ENCODE measurements at regions not wholly inside any gene's neighbourhood (a gene's known extent, or its start where the extent isn't known, plus 50 kb on each side); places are given as distances from the start of the nearest gene placed in this dataset.

DNA sequence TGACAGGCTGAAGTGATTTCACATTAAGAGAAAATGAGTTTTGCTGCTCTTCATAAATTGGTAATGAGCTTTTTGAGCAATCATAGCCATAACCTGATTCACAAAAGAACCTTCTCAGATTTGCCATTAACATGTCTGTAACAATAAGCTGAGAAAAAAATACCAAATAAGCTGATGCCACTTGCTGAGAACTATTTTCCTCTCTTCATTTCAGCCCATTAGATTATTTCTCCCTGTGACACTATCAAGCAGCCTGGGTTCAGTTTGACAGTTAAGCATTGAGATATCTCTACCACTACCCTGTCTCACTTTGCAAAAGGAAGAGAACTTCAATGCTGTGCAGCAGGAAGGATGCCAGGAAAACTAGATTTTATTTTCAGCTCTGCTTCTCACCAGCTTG is 673.9 kb downstream of the TRIB2 start:
- no peaks in the 10 kb centered on the region for H3K27me3 Mint-ChIP-seq (ENCODE audit: low read depth)
- POLR2A ChIA-PET: no interaction called here
- H3K4me3 Mint-ChIP-seq: no peak overlapping the region

DNA sequence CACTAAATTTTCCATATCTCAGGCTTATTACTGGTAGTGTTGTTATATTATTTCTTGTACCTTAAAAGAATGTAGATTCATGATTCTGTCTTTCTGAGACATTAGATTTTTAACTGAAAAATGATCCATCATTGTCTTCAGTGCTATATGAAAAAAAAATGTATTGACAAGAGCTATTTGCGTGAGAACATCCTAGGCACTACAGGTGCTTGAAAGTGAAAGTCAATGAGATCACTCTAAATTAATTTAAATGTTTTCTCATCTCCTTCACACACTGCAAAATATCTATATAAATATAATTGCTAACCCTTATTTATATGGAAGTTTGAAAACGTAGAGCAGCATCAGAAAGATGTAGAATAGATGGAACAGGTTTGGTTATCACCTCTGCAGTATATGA is 684.6 kb downstream of the TRIB2 start:
- ATAC-seq: no peak
- no peak for DNase-seq (ENCODE audit: low spot score)
- ChIA-PET CTCF (no interaction called here), POLR2A (no interaction called here)
- Mint-ChIP-seq H3K36me3 (no peaks in the 10 kb centered on the region), H3K27me3 (ENCODE audit: low read depth) (no peaks in the 10 kb centered on the region), H3K27ac (no peak overlapping the region), H3K9me3 (peaks cover 5% of the 10 kb centered on the region), H3K4me1 (no peaks in the 10 kb centered on the region), H3K4me3 (no peak overlapping the region)
- TF ChIP-seq ZNF396 (CRISPR knock-in tag; IDR thresholded peaks at IDR 0.05; ENCODE audit: borderline replicate concordance) (no peak), CBFB (CRISPR knock-in tag; IDR thresholded peaks at IDR 0.05; ENCODE audit: low read depth) (no peak), NR1H2 (CRISPR knock-in tag; IDR thresholded peaks at IDR 0.05) (no peak), MYBL2 (CRISPR knock-in tag; IDR thresholded peaks at IDR 0.05) (no peak), ZNF219 (CRISPR knock-in tag; IDR thresholded peaks at IDR 0.05; ENCODE audit: borderline replicate concordance) (no peak), KAT7 (CRISPR knock-in tag; IDR thresholded peaks at IDR 0.05; ENCODE audit: borderline replicate concordance) (no peak), TEAD4 (CRISPR knock-in tag; IDR thresholded peaks at IDR 0.05) (no peak), NFE2L1 (CRISPR knock-in tag; IDR thresholded peaks at IDR 0.05) (no peak), SMAD4 (CRISPR knock-in tag; IDR thresholded peaks at IDR 0.05) (no peak)
- TF ChIP-seq, protein P1, sequence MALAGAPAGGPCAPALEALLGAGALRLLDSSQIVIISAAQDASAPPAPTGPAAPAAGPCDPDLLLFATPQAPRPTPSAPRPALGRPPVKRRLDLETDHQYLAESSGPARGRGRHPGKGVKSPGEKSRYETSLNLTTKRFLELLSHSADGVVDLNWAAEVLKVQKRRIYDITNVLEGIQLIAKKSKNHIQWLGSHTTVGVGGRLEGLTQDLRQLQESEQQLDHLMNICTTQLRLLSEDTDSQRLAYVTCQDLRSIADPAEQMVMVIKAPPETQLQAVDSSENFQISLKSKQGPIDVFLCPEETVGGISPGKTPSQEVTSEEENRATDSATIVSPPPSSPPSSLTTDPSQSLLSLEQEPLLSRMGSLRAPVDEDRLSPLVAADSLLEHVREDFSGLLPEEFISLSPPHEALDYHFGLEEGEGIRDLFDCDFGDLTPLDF (CRISPR knock-in tag; IDR thresholded peaks at IDR 0.05): no peak
- TF ChIP-seq, protein P2, sequence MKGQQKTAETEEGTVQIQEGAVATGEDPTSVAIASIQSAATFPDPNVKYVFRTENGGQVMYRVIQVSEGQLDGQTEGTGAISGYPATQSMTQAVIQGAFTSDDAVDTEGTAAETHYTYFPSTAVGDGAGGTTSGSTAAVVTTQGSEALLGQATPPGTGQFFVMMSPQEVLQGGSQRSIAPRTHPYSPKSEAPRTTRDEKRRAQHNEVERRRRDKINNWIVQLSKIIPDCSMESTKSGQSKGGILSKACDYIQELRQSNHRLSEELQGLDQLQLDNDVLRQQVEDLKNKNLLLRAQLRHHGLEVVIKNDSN (CRISPR knock-in tag; IDR thresholded peaks at IDR 0.05): no peak
- TF ChIP-seq, protein P3, sequence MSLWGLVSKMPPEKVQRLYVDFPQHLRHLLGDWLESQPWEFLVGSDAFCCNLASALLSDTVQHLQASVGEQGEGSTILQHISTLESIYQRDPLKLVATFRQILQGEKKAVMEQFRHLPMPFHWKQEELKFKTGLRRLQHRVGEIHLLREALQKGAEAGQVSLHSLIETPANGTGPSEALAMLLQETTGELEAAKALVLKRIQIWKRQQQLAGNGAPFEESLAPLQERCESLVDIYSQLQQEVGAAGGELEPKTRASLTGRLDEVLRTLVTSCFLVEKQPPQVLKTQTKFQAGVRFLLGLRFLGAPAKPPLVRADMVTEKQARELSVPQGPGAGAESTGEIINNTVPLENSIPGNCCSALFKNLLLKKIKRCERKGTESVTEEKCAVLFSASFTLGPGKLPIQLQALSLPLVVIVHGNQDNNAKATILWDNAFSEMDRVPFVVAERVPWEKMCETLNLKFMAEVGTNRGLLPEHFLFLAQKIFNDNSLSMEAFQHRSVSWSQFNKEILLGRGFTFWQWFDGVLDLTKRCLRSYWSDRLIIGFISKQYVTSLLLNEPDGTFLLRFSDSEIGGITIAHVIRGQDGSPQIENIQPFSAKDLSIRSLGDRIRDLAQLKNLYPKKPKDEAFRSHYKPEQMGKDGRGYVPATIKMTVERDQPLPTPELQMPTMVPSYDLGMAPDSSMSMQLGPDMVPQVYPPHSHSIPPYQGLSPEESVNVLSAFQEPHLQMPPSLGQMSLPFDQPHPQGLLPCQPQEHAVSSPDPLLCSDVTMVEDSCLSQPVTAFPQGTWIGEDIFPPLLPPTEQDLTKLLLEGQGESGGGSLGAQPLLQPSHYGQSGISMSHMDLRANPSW (CRISPR knock-in tag; conservative IDR thresholded peaks at IDR 0.05; ENCODE audit: low read depth): no peak
- TF ChIP-seq, protein P4, sequence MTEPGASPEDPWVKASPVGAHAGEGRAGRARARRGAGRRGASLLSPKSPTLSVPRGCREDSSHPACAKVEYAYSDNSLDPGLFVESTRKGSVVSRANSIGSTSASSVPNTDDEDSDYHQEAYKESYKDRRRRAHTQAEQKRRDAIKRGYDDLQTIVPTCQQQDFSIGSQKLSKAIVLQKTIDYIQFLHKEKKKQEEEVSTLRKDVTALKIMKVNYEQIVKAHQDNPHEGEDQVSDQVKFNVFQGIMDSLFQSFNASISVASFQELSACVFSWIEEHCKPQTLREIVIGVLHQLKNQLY (CRISPR knock-in tag; IDR thresholded peaks at IDR 0.05): no peak
- TF ChIP-seq, protein P5, sequence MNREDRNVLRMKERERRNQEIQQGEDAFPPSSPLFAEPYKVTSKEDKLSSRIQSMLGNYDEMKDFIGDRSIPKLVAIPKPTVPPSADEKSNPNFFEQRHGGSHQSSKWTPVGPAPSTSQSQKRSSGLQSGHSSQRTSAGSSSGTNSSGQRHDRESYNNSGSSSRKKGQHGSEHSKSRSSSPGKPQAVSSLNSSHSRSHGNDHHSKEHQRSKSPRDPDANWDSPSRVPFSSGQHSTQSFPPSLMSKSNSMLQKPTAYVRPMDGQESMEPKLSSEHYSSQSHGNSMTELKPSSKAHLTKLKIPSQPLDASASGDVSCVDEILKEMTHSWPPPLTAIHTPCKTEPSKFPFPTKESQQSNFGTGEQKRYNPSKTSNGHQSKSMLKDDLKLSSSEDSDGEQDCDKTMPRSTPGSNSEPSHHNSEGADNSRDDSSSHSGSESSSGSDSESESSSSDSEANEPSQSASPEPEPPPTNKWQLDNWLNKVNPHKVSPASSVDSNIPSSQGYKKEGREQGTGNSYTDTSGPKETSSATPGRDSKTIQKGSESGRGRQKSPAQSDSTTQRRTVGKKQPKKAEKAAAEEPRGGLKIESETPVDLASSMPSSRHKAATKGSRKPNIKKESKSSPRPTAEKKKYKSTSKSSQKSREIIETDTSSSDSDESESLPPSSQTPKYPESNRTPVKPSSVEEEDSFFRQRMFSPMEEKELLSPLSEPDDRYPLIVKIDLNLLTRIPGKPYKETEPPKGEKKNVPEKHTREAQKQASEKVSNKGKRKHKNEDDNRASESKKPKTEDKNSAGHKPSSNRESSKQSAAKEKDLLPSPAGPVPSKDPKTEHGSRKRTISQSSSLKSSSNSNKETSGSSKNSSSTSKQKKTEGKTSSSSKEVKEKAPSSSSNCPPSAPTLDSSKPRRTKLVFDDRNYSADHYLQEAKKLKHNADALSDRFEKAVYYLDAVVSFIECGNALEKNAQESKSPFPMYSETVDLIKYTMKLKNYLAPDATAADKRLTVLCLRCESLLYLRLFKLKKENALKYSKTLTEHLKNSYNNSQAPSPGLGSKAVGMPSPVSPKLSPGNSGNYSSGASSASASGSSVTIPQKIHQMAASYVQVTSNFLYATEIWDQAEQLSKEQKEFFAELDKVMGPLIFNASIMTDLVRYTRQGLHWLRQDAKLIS (CRISPR knock-in tag; IDR thresholded peaks at IDR 0.05; ENCODE audit: borderline replicate concordance): no peak
- TF ChIP-seq, protein P6, sequence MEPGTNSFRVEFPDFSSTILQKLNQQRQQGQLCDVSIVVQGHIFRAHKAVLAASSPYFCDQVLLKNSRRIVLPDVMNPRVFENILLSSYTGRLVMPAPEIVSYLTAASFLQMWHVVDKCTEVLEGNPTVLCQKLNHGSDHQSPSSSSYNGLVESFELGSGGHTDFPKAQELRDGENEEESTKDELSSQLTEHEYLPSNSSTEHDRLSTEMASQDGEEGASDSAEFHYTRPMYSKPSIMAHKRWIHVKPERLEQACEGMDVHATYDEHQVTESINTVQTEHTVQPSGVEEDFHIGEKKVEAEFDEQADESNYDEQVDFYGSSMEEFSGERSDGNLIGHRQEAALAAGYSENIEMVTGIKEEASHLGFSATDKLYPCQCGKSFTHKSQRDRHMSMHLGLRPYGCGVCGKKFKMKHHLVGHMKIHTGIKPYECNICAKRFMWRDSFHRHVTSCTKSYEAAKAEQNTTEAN (CRISPR knock-in tag; IDR thresholded peaks at IDR 0.05): no peak

More for the DNA sequence above, 673.9 kb downstream of the TRIB2 start:
- DNase-seq (ENCODE audit: low spot score) (no peak), ATAC-seq (no peak)
- H3K4me1 Mint-ChIP-seq: no peaks in the 10 kb centered on the region
- H3K27ac Mint-ChIP-seq: no peak overlapping the region
- no peaks in the 10 kb centered on the region for H3K36me3 Mint-ChIP-seq
- no peaks in the 10 kb centered on the region for H3K9me3 Mint-ChIP-seq
- TF ChIP-seq, protein P7, sequence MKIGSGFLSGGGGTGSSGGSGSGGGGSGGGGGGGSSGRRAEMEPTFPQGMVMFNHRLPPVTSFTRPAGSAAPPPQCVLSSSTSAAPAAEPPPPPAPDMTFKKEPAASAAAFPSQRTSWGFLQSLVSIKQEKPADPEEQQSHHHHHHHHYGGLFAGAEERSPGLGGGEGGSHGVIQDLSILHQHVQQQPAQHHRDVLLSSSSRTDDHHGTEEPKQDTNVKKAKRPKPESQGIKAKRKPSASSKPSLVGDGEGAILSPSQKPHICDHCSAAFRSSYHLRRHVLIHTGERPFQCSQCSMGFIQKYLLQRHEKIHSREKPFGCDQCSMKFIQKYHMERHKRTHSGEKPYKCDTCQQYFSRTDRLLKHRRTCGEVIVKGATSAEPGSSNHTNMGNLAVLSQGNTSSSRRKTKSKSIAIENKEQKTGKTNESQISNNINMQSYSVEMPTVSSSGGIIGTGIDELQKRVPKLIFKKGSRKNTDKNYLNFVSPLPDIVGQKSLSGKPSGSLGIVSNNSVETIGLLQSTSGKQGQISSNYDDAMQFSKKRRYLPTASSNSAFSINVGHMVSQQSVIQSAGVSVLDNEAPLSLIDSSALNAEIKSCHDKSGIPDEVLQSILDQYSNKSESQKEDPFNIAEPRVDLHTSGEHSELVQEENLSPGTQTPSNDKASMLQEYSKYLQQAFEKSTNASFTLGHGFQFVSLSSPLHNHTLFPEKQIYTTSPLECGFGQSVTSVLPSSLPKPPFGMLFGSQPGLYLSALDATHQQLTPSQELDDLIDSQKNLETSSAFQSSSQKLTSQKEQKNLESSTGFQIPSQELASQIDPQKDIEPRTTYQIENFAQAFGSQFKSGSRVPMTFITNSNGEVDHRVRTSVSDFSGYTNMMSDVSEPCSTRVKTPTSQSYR (CRISPR knock-in tag; IDR thresholded peaks at IDR 0.05): no peak
- TF ChIP-seq ZNF396 (CRISPR knock-in tag; IDR thresholded peaks at IDR 0.05; ENCODE audit: borderline replicate concordance) (no peak), SMAD4 (CRISPR knock-in tag; IDR thresholded peaks at IDR 0.05) (no peak), FOXP1 (CRISPR knock-in tag; IDR thresholded peaks at IDR 0.05; ENCODE audit: borderline replicate concordance) (no peak), ETV6 (CRISPR knock-in tag; IDR thresholded peaks at IDR 0.05) (no peak), RORB (CRISPR knock-in tag; IDR thresholded peaks at IDR 0.05) (no peak)
- TF ChIP-seq, protein P8, sequence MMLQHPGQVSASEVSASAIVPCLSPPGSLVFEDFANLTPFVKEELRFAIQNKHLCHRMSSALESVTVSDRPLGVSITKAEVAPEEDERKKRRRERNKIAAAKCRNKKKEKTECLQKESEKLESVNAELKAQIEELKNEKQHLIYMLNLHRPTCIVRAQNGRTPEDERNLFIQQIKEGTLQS (CRISPR knock-in tag; conservative IDR thresholded peaks at IDR 0.05): no peak
- CTCF ChIA-PET: no interaction called here

Measured in WTC11 (cell line).